HG02943 (cell line): ENCODE measurements at regions not wholly inside any gene's neighbourhood (a gene's known extent, or its start where the extent isn't known, plus 50 kb on each side); places are given as distances from the start of the nearest gene placed in this dataset.
"Not testable (repeated sequence)": the region's sequence is repeated elsewhere in the genome, so short reads cannot be mapped to it uniquely, and the experiment has no call there.

ENCODE experiments used
- ATAC-seq: cut with Tn5 transposase; IDR thresholded peaks from one replicate; pipeline ENCODE4 v1.9.1; 2021; ENCODE audit warnings: mild to moderate bottlenecking, low read depth, moderate library complexity; ENCODE audit not compliant: unreplicated experiment

GRCh38 chr13:70571221-70571620, 463.0 kb upstream of the KLHL1 start:
- ATAC-seq, result no peak

DNA sequence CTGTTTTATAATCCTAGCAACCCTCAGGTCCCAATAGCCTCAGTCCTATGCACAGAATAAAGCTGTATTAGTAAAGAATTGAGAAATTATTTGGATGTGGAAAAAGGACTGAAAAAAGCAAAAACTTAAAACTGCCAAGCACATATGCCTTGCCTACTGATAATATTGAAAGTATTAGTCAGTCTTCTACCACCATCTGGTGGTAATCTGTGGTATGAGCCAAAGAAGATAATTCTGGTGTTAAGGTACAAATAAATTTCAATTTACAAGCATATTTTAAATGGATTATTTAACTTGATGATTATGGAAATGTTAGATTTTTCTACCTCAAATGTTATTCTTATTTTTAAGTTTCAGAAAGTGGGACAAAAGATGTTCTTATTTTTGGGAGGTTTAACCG, 460.3 kb upstream of the KLHL1 start:
- peak; percentile 80 for ATAC-seq

DNA sequence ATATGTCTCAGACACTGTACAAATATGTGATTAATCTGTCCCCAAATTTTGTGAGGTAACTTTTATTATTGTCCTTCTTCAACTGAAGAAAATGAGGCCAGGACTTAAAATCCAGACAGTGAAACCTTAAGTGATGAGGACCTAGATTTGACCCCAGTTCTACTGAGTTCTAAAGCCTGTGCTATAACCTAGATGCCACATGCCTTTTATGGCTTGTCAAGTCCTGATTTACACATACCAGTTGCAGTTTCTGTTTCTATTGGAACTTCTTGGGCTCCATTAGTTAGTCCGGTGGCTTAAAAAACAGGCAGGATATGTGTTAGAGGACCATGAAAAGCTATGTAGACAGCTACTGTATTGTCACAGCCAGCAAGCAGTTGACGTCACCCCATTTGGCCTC, 436.5 kb upstream of the KLHL1 start:
- ATAC-seq, result no peak

- ATAC-seq, result no peak
These were observed 433.2 kb upstream of the KLHL1 start for GRCh38 chr13:70541451-70541850.

- ATAC-seq, result no peak
These were observed 426.2 kb upstream of the KLHL1 start for GRCh38 chr13:70534466-70534865.

DNA sequence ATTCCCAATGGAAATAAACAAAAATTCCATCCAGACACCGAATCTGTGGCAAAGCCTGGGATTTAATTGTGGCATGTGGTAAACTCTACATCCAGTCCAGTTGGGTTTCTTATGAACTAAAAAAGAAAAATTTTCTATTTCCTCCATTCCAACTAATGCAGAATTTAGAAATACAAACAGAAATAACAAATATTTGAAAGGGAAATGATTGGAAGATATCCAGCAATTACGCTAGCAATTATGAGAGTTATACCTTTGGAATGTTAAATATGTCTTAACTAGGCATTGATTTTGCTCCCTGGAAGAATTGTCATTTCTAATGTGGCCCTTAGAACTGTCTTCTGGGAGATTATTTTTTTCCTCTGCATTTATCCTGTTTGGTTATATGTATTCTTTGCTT, 421.4 kb upstream of the KLHL1 start:
- ATAC-seq, result no peak

DNA sequence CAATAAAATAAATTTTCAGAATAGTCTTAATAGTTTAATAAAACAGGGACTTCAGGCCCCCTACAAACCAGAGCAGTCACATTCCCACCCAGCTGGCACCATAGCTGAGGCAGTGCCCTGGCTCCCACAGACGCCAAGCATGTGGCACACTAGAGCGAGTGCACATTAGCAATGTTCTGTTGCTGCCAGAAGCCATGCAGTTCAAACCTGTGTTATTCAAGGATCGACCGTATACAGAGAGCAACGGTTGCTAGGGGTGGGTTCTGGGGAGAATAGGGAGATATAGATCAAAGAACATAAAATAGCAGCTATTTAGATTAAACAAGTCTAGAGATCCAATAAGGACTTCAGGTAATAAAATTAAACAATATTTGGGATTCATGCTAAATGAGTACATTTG, 419.3 kb upstream of the KLHL1 start:
- ATAC-seq, result no peak

- no peak for ATAC-seq
These were observed 415.4 kb upstream of the KLHL1 start for GRCh38 chr13:70523622-70524021.

GRCh38 chr13:70520275-70521036, 412.2 kb upstream of the KLHL1 start:
- no peak for ATAC-seq

DNA sequence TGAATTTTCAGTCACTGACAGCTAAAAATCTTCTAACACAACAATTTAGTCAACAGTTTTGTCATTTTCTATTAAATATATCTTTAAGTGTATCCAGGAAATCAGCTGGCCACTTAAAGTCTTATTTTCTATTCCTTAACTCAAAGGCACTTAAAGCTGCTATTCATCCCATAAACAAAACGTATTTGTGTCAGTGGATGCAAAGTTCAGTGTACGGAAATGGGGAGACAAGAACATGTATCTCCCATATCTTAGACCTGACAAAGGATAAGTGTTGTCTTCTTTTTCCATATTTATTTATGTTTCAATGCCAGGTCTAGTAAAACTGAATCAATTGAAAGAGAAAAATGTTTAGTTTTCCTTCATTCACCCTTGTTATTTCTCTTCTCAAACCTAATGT, 409.8 kb upstream of the KLHL1 start:
- ATAC-seq, result no peak

DNA sequence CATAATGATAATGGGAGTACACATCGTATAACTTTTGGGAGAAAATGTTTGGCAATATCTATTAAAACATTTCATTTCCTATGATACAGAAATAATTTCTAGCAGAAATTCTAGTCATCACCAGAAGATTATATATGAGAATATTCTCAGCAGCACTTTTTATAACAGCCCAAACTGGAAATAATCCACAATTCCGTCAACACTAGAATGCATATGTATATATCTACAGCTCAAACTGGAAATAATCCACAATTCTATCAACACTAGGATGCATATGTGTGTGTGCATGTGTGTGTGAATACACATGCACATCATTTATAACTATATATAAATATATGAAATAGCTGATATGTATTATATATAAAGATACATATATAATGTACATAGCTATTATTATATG, 408.0 kb upstream of the KLHL1 start:
- no peak for ATAC-seq

GRCh38 chr13:70511861-70512417, 403.7 kb upstream of the KLHL1 start:
- not testable (repeated sequence) for ATAC-seq

DNA sequence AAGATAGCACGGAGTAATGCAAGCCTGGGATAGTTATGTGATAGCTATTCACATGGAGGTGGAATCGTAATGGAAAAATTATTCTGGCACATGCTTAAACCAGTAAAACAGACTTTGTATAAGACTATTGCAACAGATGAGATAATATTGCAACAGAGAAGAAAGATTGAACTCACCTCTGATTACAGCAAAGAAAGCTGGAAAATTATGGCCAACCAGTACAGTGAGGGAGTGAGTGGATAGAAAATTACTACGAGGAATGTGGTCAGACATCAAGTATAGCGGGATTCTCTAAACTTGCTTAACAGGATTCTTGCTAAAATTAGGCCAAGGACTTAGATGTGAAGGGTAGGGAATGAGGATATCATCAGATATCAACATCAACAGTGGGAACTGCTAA, 397.6 kb upstream of the KLHL1 start:
- ATAC-seq, result no peak

- ATAC-seq, result no peak
These were observed 394.7 kb upstream of the KLHL1 start for GRCh38 chr13:70502944-70503343.

DNA sequence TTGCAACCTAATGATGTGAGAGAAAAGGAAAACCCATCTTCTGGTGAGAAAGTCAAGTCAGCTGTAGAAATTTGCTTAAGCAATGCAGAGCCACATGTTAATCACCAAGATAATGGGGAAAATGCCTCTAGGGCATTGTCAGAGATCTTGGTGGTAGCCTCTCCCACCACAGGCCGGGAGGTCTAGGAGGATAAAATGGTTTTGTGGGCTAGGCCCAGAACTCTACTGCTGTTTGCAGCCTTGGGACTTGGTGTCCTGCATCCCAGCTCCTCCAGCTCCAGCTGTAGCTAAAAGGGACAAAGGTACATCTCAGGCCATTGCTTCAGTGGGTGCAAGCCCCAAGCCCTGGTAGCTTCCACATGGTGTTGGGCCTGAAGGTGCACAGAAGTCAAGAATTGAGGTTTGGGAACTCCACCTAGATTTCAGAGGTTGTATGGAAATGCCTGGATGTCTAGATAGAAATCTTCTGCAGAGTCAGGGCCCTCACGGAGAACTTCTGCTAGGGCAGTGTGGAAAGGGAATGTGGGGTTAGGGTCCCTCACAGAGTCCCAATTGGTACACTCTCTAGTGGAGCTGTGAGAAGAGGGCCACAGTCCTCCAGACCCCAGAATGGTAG, 382.2 kb upstream of the KLHL1 start:
- ATAC-seq, result no peak

DNA sequence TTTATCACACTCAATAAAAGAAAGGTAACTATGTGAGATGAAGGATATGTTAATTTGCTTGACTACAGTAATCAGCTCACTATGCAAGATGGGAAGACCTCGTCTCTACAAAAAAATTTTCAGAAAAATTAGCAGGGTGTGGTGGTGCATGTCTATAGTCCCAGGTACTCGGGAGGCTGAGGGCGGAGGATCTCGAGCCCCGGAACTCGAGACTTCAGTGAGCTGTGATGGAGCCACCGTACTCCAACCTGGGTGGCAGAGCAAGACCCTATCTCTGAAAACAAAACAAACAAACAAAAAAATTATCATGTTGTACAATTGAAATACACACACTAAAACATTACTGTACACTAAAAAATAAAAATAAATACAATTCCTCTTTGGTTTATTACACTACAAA, 376.7 kb upstream of the KLHL1 start:
- ATAC-seq, result no peak

DNA sequence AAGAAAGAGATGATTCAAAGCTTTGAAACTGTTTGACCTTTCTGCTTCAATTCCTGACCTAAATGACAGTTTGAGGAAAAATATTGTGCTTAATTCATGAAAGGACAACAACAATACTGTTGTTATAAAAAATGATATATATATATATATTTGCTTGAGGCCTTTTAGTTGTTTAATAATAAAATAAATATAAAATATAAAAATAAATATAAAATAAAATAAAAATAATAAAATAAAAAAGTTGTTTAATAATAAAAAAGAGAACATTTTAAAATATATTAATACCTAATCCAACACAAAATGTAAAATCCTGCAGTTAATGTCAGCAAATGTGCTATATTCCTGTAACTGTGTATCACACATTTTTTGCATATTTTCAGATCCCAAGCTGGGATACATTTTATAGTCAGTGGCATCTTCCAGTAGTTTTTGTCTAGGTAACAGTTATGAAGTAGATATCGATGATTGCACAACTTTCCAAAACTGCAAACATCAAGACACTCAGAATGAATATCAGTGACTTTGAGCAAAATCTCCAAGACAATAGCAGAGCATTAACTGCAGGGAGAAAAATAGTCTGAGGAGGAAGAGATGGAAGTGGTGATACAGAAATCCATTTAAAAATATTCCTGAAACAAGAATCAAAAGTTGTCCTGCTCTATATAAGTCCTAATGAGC, 375.5 kb upstream of the KLHL1 start:
- no peak for ATAC-seq

DNA sequence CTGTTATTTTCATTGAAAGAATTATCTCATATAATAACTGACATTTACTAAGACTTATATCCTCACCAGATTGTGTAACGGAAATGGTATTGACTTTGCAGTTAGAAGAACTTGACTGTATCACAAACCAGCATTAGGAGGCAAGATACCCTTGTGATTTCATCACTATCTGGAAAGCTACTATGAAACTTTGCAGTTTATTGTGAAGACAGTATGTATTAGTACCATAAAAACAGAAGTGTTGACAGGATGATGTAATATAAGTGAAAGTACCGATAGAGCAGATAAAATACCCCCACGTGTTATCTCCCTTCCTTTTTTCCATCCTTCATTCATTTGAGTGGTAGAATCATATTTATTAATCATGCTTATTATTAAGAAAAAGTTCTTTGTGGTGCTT, 365.7 kb upstream of the KLHL1 start:
- no peak for ATAC-seq

DNA sequence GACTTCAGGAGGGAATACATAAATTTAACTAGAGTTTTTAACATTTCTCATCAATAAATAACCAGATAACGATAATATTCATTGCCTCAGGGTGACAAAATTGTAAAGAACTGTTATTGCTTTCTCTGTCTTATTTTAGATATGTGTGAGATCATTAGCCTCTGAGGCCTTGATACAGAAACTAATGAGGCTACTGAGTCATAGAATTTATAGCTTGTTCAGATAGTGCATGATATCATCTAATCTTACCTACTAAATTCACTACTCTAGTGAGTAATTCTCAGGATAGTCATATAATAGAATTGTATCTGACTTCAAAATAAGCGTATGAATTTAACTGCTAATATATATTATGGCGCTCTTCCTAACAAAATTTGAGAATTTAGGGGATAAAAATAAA, 360.8 kb upstream of the KLHL1 start:
- no peak for ATAC-seq

GRCh38 chr13:70457474-70457873, 349.2 kb upstream of the KLHL1 start:
- ATAC-seq, result no peak

DNA sequence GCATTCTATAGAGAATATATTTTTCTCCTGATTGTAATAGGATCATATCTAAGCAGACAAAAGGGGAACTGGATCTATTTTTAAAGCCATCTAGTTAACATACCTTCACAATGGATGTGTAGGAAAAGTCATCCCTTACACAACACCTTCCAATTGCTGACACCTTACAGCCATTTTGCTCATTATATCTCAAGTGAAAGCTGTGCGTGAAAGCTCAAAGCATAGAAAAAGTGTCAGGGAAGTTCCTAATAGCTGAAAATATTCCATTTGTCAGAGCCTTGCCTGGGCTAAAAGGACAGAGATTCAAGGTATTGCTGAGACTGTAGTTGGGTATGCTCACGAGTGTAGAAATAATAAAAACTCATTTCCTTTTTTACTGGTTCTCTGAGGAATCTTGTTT, 340.6 kb upstream of the KLHL1 start:
- no peak for ATAC-seq
